Ectodermal cell (in vitro differentiated cells): ENCODE measurements at regions not wholly inside any gene's neighbourhood (a gene's known extent, or its start where the extent isn't known, plus 50 kb on each side); places are given as distances from the start of the nearest gene placed in this dataset.
"Not testable (repeated sequence)": the region's sequence is repeated elsewhere in the genome, so short reads cannot be mapped to it uniquely, and the experiment has no call there.

Source experiments
- H3K27ac ChIP-seq: 2 replicates; pipeline ENCODE4 v1.7.0; 2013; ENCODE audit warnings: mild to moderate bottlenecking, low read depth, low read length; ENCODE audit not compliant: insufficient read depth, poor library complexity, severe bottlenecking
- H3K27me3 ChIP-seq: 2 replicates; pipeline ENCODE4 v1.7.0; 2013; ENCODE audit warnings: mild to moderate bottlenecking, low read length; ENCODE audit not compliant: insufficient read depth, control insufficient read depth, poor library complexity, severe bottlenecking
- H3K36me3 ChIP-seq: one replicate; pipeline ENCODE4 v1.7.0; 2013; ENCODE audit warnings: low read length; ENCODE audit not compliant: control insufficient read depth, insufficient read depth
- H3K4me1 ChIP-seq: one replicate; pipeline ENCODE4 v1.7.0; 2013; ENCODE audit warnings: low read length; ENCODE audit not compliant: control insufficient read depth, insufficient read depth
- H3K4me3 ChIP-seq: 2 replicates; pipeline ENCODE4 v1.7.0; 2013; ENCODE audit warnings: low read depth, low read length, control low read depth; ENCODE audit not compliant: insufficient read depth
- H3K9me3 ChIP-seq: 2 replicates; pipeline ENCODE4 v1.7.0; 2013; ENCODE audit warnings: mild to moderate bottlenecking, low read length, moderate library complexity; ENCODE audit not compliant: control insufficient read depth
- WGBS, 2 experiments: methylation state at CpG; one replicate each; pipeline ENCODE4 v1.1.7; 2013; ENCODE audit warnings: missing lambda C conversion rate in 2 of 2; 5-methylcytosine and 5-hydroxymethylcytosine counted together

DNA sequence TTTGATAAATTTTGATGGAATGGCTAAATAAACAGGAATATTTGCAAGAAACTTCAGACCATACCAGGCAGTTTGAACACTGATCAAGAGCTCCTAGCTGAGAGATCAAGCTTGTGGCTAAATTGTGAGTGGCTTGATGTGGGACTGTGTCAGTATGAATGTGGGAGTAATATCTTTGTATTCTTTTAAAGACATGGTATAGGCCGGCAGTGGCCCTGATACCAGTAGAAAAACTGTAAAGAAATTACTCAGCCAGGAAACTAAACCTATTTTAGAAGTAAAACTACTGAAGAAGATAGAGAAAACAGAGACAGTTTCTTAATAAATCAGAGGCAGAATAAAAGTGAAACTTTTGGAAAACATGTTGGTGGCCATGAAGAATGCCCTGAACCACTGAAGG lies 608.4 kb upstream of the SYNCRIP start:
- H3K4me1 ChIP-seq: no peaks in the 10 kb centered on the region
- no peak overlapping the region for H3K4me3 ChIP-seq
- H3K9me3 ChIP-seq: no peaks in the 10 kb centered on the region
- no peak overlapping the region for H3K27ac ChIP-seq
- H3K36me3 ChIP-seq: no peaks in the 10 kb centered on the region
- no peaks in the 10 kb centered on the region for H3K27me3 ChIP-seq
- WGBS, 2 experiments: 100% methylated on average over 1 of the region's 1 CpG

DNA sequence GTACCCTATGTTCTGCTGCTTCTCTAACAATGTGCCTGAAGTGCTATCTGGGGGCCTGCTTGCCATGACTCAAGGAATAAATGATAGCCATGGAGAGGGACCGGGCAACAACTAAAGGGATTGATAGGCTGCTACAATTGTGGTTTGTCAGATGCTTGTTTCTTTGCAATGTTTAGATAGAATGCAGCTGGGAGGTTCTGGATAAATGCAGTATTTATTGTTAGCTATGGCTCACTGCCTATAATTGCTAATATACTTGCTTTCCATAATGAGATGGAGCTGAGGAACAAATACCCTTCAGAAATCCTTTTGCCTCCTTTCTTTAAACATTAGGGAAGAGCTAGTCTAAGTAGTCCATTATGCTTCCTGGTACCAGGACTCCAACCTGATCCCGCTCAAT lies 575.2 kb upstream of the SYNCRIP start:
- Histone ChIP-seq H3K36me3 (no peaks in the 10 kb centered on the region), H3K4me1 (no peaks in the 10 kb centered on the region), H3K4me3 (no peak overlapping the region), H3K27me3 (no peaks in the 10 kb centered on the region), H3K9me3 (no peaks in the 10 kb centered on the region), H3K27ac (no peak overlapping the region)
- 46 to 48% methylated on average over 2 of the region's 2 CpGs for WGBS, 2 experiments

GRCh38 chr6:86215323-86215722 lies 572.6 kb upstream of the SYNCRIP start:
- Histone ChIP-seq H3K36me3 (no peaks in the 10 kb centered on the region), H3K4me3 (no peak overlapping the region), H3K9me3 (no peaks in the 10 kb centered on the region), H3K27me3 (no peaks in the 10 kb centered on the region), H3K27ac (no peak overlapping the region), H3K4me1 (no peaks in the 10 kb centered on the region)
- 94 to 100% methylated on average over 1 to 2 of the region's 2 CpGs for WGBS, 2 experiments

DNA sequence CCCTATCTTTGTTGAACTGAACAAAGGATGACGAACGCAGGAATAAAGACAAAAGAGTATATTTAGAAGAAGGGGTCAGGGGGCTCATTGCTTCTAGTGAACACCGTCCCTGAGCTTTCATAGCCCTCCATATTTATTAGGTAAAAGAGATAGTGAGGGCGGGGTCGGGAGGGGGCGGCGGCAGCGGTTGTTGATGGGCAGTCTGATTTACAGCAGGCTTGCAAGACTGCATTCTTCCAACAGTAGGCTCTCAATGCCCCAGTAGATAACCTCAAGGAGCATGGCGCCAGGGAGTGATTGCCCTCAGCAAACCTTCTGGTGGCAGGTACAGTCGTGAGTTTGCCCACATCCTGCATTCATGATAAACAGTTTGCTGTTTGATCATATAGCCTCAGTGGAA lies 563.3 kb upstream of the SYNCRIP start:
- H3K36me3 ChIP-seq: no peaks in the 10 kb centered on the region
- H3K27ac ChIP-seq: no peak overlapping the region
- WGBS, 2 experiments: 94 to 95% methylated on average over 10 of the region's 10 CpGs
- no peaks in the 10 kb centered on the region for H3K27me3 ChIP-seq
- no peaks in the 10 kb centered on the region for H3K4me1 ChIP-seq
- H3K9me3 ChIP-seq: no peaks in the 10 kb centered on the region
- H3K4me3 ChIP-seq: no peak overlapping the region

DNA sequence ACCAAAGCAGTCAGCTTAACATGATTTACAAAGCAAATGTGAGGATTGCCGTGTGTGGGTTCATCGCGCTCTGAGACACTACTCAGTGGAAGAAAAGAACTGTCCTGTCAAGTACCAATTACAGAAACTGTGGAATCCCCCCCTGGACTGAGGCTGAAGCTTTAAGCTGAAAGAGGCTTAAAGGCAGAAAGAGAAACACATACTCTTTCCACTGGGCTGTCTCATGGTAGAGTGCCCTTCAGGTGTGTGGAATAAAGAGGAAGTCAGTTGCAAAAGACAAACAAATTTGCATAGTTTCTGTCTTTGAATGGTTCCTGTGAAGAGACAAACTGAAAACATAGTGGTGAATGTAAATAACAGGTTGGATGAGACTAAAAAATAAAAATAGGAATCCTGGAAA lies 560.4 kb upstream of the SYNCRIP start:
- H3K27ac ChIP-seq: no peak overlapping the region
- no peaks in the 10 kb centered on the region for H3K9me3 ChIP-seq
- H3K4me3 ChIP-seq: no peak overlapping the region
- H3K27me3 ChIP-seq: no peaks in the 10 kb centered on the region
- H3K4me1 ChIP-seq: no peaks in the 10 kb centered on the region
- 85 to 94% methylated on average over 3 of the region's 3 CpGs for WGBS, 2 experiments
- H3K36me3 ChIP-seq: no peaks in the 10 kb centered on the region

- no peak overlapping the region for H3K27ac ChIP-seq
- H3K4me1 ChIP-seq: no peaks in the 10 kb centered on the region
- no peaks in the 10 kb centered on the region for H3K27me3 ChIP-seq
- 86 to 90% methylated on average over 1 of the region's 3 CpGs for WGBS, 2 experiments
- H3K36me3 ChIP-seq: no peaks in the 10 kb centered on the region
- no peaks in the 10 kb centered on the region for H3K9me3 ChIP-seq
- no peak overlapping the region for H3K4me3 ChIP-seq
Observed at GRCh38 chr6:86193821-86194220, 551.1 kb upstream of the SYNCRIP start.

- no peak overlapping the region for H3K4me3 ChIP-seq
- 84 to 93% methylated on average over 3 of the region's 3 CpGs for WGBS, 2 experiments
- H3K36me3 ChIP-seq: no peaks in the 10 kb centered on the region
- no peak overlapping the region for H3K27ac ChIP-seq
- H3K4me1 ChIP-seq: no peaks in the 10 kb centered on the region
- no peaks in the 10 kb centered on the region for H3K9me3 ChIP-seq
- H3K27me3 ChIP-seq: no peaks in the 10 kb centered on the region
Observed at GRCh38 chr6:86192123-86192522, 549.4 kb upstream of the SYNCRIP start.

- H3K27me3 ChIP-seq, H3K27ac ChIP-seq, H3K9me3 ChIP-seq, H3K4me3 ChIP-seq, H3K4me1 ChIP-seq, H3K36me3 ChIP-seq: not testable (repeated sequence)
- WGBS, 2 experiments: 43 to 48% methylated on average over 8 of the region's 9 CpGs
Observed at GRCh38 chr6:86175149-86175548, 532.5 kb upstream of the SYNCRIP start.

DNA sequence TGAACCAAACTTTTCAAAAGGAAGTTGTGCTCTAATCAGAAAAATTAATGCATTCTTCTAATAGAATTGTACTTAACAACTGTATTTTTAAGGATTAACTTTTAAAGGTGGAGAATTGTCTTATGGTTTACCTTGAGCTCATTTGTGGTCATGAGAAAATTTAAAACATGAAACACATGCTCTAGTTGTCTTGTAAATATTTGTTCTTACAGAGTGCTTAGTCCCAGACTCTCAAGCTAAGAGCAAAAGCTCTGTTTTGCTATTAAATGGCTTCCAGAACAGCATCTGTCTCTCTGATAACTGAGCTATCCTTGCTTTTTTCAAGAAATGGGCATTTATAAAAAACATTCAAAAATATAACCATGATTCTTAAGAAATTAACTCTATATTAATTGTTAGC lies 512.2 kb upstream of the SYNCRIP start:
- Histone ChIP-seq H3K27ac (no peak overlapping the region), H3K4me1 (peaks cover 4% of the 10 kb centered on the region)

GRCh38 chr6:86153521-86153920 lies 510.8 kb upstream of the SYNCRIP start:
- peaks cover 4% of the 10 kb centered on the region for H3K4me1 ChIP-seq
- no peaks in the 10 kb centered on the region for H3K9me3 ChIP-seq
- no peak overlapping the region for H3K27ac ChIP-seq
- no peaks in the 10 kb centered on the region for H3K27me3 ChIP-seq
- H3K36me3 ChIP-seq: no peaks in the 10 kb centered on the region
- 93 to 94% methylated on average over 3 of the region's 3 CpGs for WGBS, 2 experiments
- H3K4me3 ChIP-seq: no peak overlapping the region

More for the DNA sequence above, 512.2 kb upstream of the SYNCRIP start:
- H3K9me3 ChIP-seq: no peaks in the 10 kb centered on the region
- no peak overlapping the region for H3K4me3 ChIP-seq
- no peaks in the 10 kb centered on the region for H3K36me3 ChIP-seq
- no peaks in the 10 kb centered on the region for H3K27me3 ChIP-seq

GRCh38 chr6:86152546-86152945 lies 509.9 kb upstream of the SYNCRIP start:
- Histone ChIP-seq H3K27me3 (no peaks in the 10 kb centered on the region), H3K4me3 (no peak overlapping the region), H3K27ac (no peak overlapping the region), H3K9me3 (no peaks in the 10 kb centered on the region), H3K4me1 (peaks cover 4% of the 10 kb centered on the region), H3K36me3 (no peaks in the 10 kb centered on the region)
- WGBS, 2 experiments: 85 to 87% methylated on average over 4 of the region's 4 CpGs
